ENCODE measurements at regions not wholly inside any gene's neighbourhood (a gene's known extent, or its start where the extent isn't known, plus 50 kb on each side); places are given as distances from the start of the nearest gene placed in this dataset.
A peak's percentile ranks its signal among the peaks of the same experiment; 100 is the strongest.
"Not testable (repeated sequence)": the region's sequence is repeated elsewhere in the genome, so short reads cannot be mapped to it uniquely, and the experiment has no call there.

DNA sequence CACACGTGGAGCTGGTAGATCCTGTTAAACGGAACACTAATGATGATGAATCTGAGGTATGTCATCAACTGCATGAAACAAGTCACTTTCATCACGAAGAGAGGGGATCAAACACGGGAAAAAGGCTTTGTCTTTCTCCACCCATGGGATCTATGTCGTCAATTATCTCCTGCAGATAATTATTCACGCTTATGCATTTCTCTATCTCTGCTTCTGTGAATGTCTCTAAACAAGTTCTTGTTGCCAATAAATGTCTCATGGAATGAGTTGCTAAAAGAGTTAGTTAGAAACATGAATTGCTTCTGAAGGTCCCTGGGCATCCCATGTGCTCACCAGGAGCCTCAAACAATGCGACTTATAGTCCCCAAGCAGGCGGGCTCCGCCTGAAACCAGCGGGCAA, 1228.2 kb upstream of the TMEM132C start:
- DNase-seq (ENCODE audit: low spot score), result no peak

- no peak for DNase-seq (ENCODE audit: low spot score)
Observed at GRCh38 chr12:127041985-127042625, 1224.9 kb upstream of the TMEM132C start.

GRCh38 chr12:127043731-127044130, 1223.2 kb upstream of the TMEM132C start:
- no peak for DNase-seq (ENCODE audit: low spot score)

- DNase-seq (ENCODE audit: low spot score), result no peak
Observed at GRCh38 chr12:127044836-127045235, 1222.1 kb upstream of the TMEM132C start.

DNA sequence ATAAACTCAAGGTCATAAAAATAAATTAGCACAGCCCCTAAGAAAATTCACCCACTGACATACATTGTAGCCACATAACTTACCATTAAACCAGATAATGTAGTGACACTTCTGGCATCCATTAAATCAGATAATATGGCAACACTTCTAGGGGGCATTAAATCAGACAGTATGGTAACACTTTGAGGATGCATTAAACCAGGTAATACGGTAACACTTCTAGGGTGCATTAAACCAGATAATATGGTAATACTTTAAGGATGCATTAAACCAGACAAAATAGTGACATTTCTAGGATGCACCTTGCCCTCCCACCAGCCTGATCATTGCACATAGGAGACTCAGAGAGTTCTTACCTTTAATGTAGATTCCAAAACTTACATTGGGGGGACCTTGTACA, 1220.5 kb upstream of the TMEM132C start:
- DNase-seq (ENCODE audit: low spot score), result no peak

GRCh38 chr12:127048057-127048456, 1218.9 kb upstream of the TMEM132C start:
- DNase-seq (ENCODE audit: low spot score), result no peak

GRCh38 chr12:127048525-127048924, 1218.4 kb upstream of the TMEM132C start:
- DNase-seq (ENCODE audit: low spot score), result not testable (repeated sequence)

- DNase-seq (ENCODE audit: low spot score), result no peak
Observed at GRCh38 chr12:127051139-127051538, 1215.8 kb upstream of the TMEM132C start.

DNA sequence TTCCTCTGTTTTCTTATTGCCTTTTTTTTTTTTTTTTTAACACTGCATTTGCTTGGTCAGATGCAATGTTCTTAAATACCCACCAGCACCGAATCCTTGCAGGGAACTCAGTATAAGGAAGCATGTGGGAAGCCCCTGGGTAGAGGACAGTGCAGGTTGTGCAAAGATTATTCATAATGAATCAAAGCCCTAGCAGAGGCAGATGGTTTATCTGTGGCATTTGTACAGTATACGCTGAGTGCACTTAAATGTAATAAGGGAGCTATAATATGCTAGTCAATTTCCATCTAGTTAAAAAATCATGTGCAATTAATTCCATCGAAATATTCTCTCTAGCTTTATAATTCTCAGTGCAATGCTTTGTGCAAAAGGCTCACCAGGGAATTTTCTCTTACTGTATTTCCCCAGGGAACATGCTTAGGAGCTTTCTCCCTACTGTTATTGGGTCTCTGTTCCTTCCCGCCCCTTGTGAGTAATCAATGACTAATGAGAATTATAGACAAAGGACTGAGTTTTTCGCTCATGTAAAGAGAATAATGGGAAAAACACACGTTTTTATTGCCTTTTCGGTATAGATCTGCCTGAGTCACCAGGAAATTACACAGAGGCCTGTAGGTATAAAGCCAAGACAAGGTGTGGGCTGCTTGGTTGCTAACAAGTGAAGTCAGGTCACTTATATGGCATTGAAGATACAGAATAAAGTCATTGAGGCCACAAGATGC, 1214.3 kb upstream of the TMEM132C start:
- DNase-seq (ENCODE audit: low spot score), result peak; percentile 8

DNA sequence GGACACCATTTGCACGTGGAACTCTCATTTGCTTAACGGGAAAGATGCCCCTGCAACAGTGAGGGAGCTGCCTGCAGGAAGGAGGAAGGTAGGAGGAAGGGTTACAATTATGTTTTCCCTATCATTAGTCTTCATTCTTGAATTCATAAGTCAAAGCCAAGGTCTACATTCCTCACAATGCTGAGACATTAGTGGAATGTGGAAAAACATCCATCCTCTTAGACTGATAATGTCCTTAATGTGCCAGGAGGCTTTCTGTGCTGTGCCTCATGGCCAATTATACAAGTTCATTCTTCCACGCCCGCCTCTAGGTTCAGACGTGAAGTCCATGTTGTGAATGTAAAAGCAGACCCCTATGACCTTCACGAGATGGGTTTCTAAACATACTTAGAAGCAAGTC, 1212.4 kb upstream of the TMEM132C start:
- peak; percentile 2 for DNase-seq (ENCODE audit: low spot score)

GRCh38 chr12:127060310-127060847, 1206.6 kb upstream of the TMEM132C start:
- peak; percentile 6 for DNase-seq (ENCODE audit: low spot score)

DNA sequence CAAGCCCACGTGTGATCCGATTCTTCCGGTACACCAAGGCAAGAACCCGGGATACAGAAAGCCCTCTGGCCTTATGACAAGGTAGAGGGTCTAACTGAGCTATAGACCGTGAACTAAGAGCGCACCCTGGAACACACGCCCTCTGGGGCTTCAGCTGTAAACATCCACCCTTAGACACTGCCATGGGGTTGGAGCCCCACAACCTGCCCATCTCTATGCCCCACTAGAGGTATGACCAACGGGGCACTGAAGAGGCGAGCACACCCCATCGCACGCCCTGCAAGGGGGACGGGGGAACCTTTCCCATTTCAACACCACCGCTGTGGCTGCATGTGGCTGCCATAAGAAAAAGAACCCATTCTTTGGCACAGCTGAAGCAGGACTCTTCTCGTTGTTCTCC, 1206.0 kb upstream of the TMEM132C start:
- no peak for DNase-seq (ENCODE audit: low spot score)

DNA sequence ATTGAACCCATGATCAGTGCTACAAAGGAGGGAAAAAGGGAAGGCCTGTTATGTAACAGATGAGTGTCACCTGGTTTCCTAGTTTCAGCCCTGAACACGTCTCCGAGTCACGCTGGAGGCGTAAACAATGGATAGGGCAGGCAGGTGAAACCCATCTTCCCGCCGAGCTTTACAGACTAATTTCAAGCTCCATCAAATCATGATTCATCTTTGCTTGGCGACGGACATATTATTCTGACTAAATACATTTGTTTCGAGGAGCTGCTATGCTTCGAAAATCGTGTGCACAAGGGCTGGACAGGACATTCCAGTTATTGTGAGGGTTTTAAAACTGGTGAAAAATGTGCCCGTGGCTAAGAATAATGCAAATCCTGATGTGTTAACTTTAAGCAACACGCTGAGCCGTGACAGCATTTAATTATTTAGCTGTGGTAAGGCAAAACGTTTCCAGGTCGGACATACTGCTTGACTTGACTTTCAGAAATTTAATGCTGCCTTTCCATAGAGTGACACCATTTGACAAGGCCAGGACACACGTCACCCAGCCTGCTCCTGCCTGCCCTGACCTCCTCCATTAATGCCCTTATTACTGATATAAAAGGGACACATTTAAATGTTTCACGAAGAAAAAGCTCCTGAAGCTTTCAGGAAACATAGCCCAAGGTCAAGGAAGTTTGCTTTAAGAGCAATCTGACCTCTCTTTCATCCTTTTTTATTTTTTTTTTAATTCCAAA, 1203.5 kb upstream of the TMEM132C start:
- DNase-seq (ENCODE audit: low spot score), result peak; percentile 68

GRCh38 chr12:127064207-127064606, 1202.8 kb upstream of the TMEM132C start:
- no peak for DNase-seq (ENCODE audit: low spot score)

DNA sequence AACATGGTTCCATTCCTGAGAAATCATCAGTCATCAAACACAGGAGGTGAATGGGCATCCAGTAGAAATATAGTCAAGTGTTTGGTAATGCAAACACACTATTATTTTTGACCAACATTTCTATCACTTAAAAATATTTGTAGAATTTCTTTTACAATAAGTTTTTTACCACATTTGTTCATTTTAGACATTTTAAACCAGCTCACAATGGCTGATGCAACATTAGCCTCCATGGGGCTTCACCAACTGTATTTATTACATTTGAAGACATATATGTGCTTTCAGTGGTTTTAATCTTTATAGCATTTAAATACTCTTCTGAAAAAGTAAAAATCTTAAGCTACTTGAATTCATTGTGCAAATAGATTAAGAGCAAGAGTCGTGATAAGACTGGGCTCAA, 1201.4 kb upstream of the TMEM132C start:
- no peak for DNase-seq (ENCODE audit: low spot score)

DNA sequence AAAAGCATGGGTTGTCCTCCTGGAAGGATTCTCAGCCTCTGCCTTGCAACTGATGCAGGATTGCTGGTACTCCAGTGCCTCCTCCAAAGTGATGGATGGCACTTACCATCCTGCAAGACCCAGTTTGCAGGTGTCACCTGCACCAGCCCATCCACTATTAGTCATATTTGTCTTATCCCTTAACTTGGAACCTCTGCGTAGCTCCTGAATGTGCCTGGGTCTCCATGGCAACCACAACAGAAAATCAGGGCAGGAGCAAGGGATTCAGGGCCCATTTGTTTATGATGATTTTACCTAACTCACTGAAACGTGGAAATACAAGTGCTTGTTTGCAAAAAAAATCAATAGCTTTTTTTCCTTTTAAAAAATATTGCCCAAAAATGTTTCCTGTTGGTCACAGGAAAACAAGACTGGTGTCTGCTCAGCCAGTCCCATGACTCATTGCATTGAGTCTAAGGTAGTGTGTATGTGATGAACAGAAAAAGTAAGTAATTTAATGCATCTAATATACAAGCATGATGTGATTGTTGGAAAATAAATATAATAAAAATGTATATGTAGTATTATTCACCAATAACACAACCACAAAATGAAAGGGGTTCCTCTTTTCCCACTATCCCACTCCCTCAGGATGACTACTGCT, 1196.3 kb upstream of the TMEM132C start:
- no peak for DNase-seq (ENCODE audit: low spot score)

DNA sequence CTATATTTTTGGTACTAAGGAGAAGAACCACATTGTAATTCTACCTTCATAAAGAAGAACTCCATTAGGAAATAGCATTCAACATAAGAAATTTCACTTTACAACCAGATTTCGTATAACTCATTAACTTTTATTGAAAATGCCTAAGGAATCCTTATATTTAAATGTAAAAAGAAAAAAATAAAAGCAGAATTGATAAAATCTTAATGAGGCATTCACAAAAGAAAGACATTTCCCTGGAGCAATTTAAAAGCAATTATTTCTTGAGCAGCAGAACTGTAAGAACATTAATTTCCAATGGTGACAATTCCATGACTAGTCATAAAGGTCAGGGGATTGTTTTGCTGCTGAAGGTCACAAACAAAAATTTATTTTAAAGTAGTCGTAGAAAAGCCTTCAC, 1192.8 kb upstream of the TMEM132C start:
- DNase-seq (ENCODE audit: low spot score), result no peak

DNA sequence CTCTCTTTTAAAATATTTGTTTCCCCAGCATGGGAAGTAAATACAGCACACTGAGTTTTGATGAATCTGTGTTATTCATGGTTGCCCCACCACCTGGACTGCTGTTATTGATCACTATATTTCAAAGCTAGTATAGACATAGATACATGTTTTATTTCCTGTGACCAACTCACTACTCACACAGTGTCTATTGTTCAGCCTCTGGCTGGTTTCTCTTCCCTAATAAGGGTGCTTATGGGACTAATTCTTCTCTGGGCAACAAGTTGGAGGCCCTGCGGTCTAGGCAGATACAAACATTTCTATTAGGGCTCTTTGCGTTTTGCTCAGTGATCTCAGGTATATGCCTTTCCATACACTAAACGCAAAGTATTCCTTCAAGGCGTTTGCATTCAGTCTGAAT, 1191.0 kb upstream of the TMEM132C start:
- no peak for DNase-seq (ENCODE audit: low spot score)

DNA sequence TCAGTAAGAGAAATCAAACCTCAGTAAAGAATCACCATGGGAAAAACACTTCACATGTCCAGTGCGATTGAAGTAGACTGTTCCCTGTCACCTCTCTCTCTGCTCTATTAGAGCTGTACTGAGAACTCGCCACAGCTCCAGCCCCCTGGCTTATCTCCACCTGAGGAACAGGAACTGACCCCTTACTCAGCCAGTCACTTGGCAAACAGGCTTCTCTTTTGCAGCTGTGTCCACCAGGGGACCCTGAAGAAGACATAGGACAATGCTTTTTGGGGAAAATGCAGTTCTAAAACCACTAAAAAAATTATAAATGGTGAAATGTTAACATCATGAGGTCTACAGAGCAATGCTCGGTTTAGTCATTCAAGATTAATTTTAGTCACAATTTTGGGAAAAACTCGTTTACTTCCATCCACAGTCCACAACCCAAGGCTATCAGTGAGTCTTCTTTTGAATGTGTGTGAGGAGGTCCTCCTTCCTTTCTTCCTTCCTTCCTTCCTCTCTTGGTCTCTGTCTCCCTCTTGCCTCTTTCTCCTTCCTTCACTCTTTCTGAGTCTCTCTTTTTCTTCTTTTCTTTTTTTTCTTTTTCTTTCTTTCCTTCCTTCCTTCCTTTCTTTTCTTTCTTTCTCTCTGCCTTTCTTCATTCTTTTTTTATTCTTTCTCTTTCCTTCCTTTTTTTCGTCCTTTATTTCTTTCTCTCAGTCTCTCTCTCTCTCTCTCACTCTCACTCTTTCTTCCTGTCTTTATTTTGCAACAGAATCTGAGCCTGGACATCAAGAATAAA, 1189.5 kb upstream of the TMEM132C start:
- DNase-seq (ENCODE audit: low spot score), result no peak

DNA sequence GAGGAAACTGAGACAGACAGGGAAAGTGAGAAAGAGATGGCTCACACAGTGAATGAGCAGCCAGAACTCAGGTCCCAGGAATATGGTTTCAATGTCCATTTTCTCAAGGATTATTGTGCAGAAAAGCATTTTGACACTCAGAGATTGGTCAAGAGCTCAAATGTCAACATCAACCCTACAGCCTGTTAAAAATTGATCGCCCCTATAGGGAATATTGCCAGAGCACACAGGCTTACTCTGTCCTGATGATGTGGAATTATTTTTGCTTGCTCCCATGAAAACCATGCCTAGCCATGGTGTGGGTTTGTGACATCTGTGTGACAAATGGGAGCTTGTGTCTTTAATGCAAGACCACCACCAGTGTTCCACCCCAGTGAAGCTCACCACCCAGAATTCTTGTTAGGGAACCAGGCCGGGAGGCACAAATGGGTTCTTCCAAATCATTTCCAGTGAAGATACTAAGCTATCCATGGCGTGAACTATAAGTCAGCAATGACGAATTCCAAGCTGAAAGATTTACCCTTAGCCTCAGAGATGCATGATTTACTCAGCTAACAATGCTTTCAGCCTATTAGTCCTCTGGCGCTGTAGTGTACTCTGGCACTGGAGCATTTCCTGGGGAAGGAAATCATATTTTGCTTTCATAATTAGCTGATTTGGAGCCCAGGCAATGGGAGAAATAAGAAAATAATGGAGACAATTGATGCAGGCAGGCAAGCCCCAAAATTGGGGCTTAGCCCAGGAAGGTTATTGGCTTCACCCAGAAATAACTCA, 1188.2 kb upstream of the TMEM132C start:
- DNase-seq (ENCODE audit: low spot score), result no peak

DNA sequence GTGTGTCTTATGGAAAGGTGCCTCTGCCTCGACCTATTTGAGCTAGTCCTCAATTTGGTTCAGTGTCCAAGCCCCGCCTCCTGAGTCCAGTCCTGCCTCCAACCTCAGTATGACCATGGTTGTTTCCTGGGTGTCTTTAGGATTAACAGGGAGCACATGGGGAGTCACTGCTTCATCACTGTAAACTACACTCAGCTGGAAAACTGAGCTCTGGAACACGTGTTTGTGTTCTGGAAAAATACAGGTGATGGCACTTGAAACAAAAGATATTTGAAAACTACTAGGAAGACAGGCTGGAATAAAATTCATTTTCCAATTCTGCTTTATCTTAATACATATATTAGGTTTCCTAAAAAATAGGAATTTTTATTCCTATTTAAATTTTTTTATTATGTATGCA, 1187.3 kb upstream of the TMEM132C start:
- DNase-seq (ENCODE audit: low spot score), result no peak
